B cell (primary cell): ENCODE measurements at regions not wholly inside any gene's neighbourhood (a gene's known extent, or its start where the extent isn't known, plus 50 kb on each side); places are given as distances from the start of the nearest gene placed in this dataset.

Source experiments
- ATAC-seq: fragments of 200-7000 bp; cut with Tn5 transposase; one replicate; pipeline ENCODE4 v1.10.0; 2021; ENCODE audit warnings: low read depth, mild to moderate bottlenecking, moderate number of reproducible peaks, moderate library complexity
- CTCF ChIA-PET: fragments of 350-600 bp; sonication (Branson Sonifier 250); formaldehyde crosslinking; loops from one replicate; lab custom pipeline; 2021; ENCODE audit warnings: antibody characterized with exemption, inconsistent platforms; lab: Charles Lee
- POLR2A ChIA-PET: fragments of 350-600 bp; sonication (Branson Sonifier 250); formaldehyde crosslinking; loops from one replicate; lab custom pipeline; 2021; ENCODE audit warnings: antibody characterized with exemption; lab: Charles Lee
- DNase-seq: peaks from one replicate; pipeline ENCODE4 v3.0.0; 2013
- H2AFZ ChIP-seq: 2 replicates; pipeline ENCODE4 v1.6.1; 2012; ENCODE audit warnings: mild to moderate bottlenecking, low read depth, low read length; ENCODE audit not compliant: insufficient read depth, poor library complexity, severe bottlenecking
- H3K27ac ChIP-seq, 2 donors: 1 replicate in 1 of 2; 2 replicates in 1 of 2; pipeline ENCODE4 v1.5.1; 2012 to 2013; ENCODE audit warnings: low read length in 2 of 2, mild to moderate bottlenecking in 2 of 2, moderate library complexity in 1 of 2
- H3K27me3 ChIP-seq, 4 experiments: fragments of 200-600 bp in 1 of 4; sonication (generic) in 1 of 4; replicated peaks in 1 of 4; 1 replicate in 2 of 4; 2 replicates in 2 of 4; pipeline versions ENCODE4 v1.6.1 to v1.7.0; 2013 to 2016; ENCODE audit warnings: low read length in 3 of 4, mild to moderate bottlenecking in 2 of 4, mixed read lengths in 1 of 4, moderate library complexity in 1 of 4; ENCODE audit not compliant: insufficient read depth in 4 of 4, control insufficient read depth in 3 of 4; ENCODE audit errors: control extremely low read depth in 1 of 4
- H3K36me3 ChIP-seq, 2 experiments: replicated peaks in 1 of 2; 1 replicate in 1 of 2; 2 replicates in 1 of 2; pipeline versions ENCODE4 v1.6.1 to v1.7.1; 2013; ENCODE audit warnings: low read length in 1 of 2; ENCODE audit not compliant: insufficient read depth in 2 of 2, control insufficient read depth in 1 of 2; ENCODE audit errors: control extremely low read depth in 1 of 2, extremely low read depth in 1 of 2
- H3K4me1 ChIP-seq, 2 donors: fragments of 200-600 bp in 1 of 2; sonication (generic) in 1 of 2; 1 replicate in 1 of 2; 2 replicates in 1 of 2; pipeline versions ENCODE4 v1.5.1 to v1.6.1; 2013 to 2017; ENCODE audit warnings: low read length in 2 of 2; ENCODE audit not compliant: control insufficient read depth in 2 of 2, insufficient read depth in 2 of 2
- H3K4me2 ChIP-seq: replicated peaks from 2 replicates; pipeline ENCODE3; 2012; ENCODE audit warnings: mild to moderate bottlenecking, low read depth, low read length; ENCODE audit not compliant: poor library complexity, severe bottlenecking
- H3K4me3 ChIP-seq, 5 experiments: fragments of 200-600 bp in 1 of 5; sonication (generic) in 1 of 5; 1 replicate in 3 of 5; 2 replicates in 2 of 5; pipeline versions ENCODE4 v1.5.1 to v1.7.0; 2011 to 2016; ENCODE audit warnings: low read length in 4 of 5, mild to moderate bottlenecking in 4 of 5, low read depth in 2 of 5, control low read depth in 1 of 5, moderate library complexity in 1 of 5; ENCODE audit not compliant: insufficient read depth in 1 of 5; ENCODE audit errors: control extremely low read depth in 1 of 5, extremely low read depth in 1 of 5
- H3K79me2 ChIP-seq: fragments of 200-600 bp; sonication (generic); one replicate; pipeline ENCODE4 v1.6.0; 2016; ENCODE audit warnings: low read length; ENCODE audit not compliant: control insufficient read depth, insufficient read depth
- H3K9ac ChIP-seq: fragments of 200-600 bp; sonication (generic); 2 replicates; pipeline ENCODE4 v1.6.1; 2017; ENCODE audit warnings: mild to moderate bottlenecking, low read length, moderate library complexity
- H3K9me3 ChIP-seq, 3 donors: one replicate each; pipeline versions ENCODE4 v1.6.1 to v1.7.1; 2013; ENCODE audit warnings: low read length in 2 of 3; ENCODE audit not compliant: control insufficient read depth in 2 of 3, insufficient read depth in 1 of 3; ENCODE audit errors: control extremely low read depth in 1 of 3
- H4K20me1 ChIP-seq: 2 replicates; pipeline ENCODE4 v1.6.0; 2012; ENCODE audit warnings: mild to moderate bottlenecking, low read length; ENCODE audit not compliant: insufficient read depth, control insufficient read depth, poor library complexity, severe bottlenecking
- H3K27ac Mint-ChIP-seq: one replicate; pipeline ENCODE4 v1.8.0; 2021; ENCODE audit warnings: mixed read lengths
- H3K27me3 Mint-ChIP-seq: one replicate; pipeline ENCODE4 v1.8.0; 2021; ENCODE audit warnings: mixed read lengths
- H3K4me1 Mint-ChIP-seq: one replicate; pipeline ENCODE4 v1.8.0; 2021; ENCODE audit warnings: mixed read lengths
- H3K4me3 Mint-ChIP-seq: one replicate; pipeline ENCODE4 v1.8.0; 2021; ENCODE audit warnings: mixed read lengths
- H3K9me3 Mint-ChIP-seq: one replicate; pipeline ENCODE4 v1.8.0; 2022; ENCODE audit warnings: mixed read lengths; ENCODE audit not compliant: insufficient read depth
- EZH2 ChIP-seq: IDR thresholded peaks from 2 replicates; pipeline ENCODE4 v1.6.1; 2012; ENCODE audit warnings: borderline replicate concordance, low read depth, mild to moderate bottlenecking, moderate library complexity, low read length; ENCODE audit not compliant: insufficient read depth, poor library complexity, severe bottlenecking
- WGBS: methylation state at CpG from one replicate; pipeline ENCODE4 v1.1.5; 2013; ENCODE audit warnings: missing lambda C conversion rate; ENCODE audit not compliant: insufficient coverage; 5-methylcytosine and 5-hydroxymethylcytosine counted together
- intact Hi-C: fragments of 100-400 bp; cut with micrococcal nuclease; formaldehyde crosslinking; loops from one replicate; pipeline ENCODE4 v1.10.0; 2022
- TF ChIP-seq, protein P1 (sequence below): fragments of 200-600 bp; IDR thresholded peaks from one replicate; pipeline ENCODE4 v1.8.0; 2022; ENCODE audit warnings: antibody characterized with exemption, mild to moderate bottlenecking

GRCh38 chr2:30372826-30373225 is 74.2 kb upstream of the LCLAT1 start:
- Histone ChIP-seq H2AFZ (no peak overlapping the region), H3K27ac (no peak overlapping the region), H3K4me3 (no peak overlapping the region), H3K4me2 (no peak overlapping the region), H3K9ac (no peak overlapping the region), H4K20me1 (no peaks in the 10 kb centered on the region), H3K79me2 (no peaks in the 10 kb centered on the region), H3K4me1 (peaks cover 6 to 7% of the 10 kb centered on the region in 2 donors), H3K36me3 (no peaks in the 10 kb centered on the region), H3K27me3 (no peaks in the 10 kb centered on the region), H3K9me3 (no peaks in the 10 kb centered on the region)
- POLR2A ChIA-PET = interaction anchor here (1.1 kb wide), 1 partner anchor 13 kb away, joined by 3 read pairs; no protein-coding TSS in a partner anchor
- no peaks in the 10 kb centered on the region for H3K9me3 Mint-ChIP-seq
- peaks cover 14% of the 10 kb centered on the region for H3K4me1 Mint-ChIP-seq
- no peak for DNase-seq
- no peak for TF ChIP-seq EZH2
- TF ChIP-seq, protein P1, sequence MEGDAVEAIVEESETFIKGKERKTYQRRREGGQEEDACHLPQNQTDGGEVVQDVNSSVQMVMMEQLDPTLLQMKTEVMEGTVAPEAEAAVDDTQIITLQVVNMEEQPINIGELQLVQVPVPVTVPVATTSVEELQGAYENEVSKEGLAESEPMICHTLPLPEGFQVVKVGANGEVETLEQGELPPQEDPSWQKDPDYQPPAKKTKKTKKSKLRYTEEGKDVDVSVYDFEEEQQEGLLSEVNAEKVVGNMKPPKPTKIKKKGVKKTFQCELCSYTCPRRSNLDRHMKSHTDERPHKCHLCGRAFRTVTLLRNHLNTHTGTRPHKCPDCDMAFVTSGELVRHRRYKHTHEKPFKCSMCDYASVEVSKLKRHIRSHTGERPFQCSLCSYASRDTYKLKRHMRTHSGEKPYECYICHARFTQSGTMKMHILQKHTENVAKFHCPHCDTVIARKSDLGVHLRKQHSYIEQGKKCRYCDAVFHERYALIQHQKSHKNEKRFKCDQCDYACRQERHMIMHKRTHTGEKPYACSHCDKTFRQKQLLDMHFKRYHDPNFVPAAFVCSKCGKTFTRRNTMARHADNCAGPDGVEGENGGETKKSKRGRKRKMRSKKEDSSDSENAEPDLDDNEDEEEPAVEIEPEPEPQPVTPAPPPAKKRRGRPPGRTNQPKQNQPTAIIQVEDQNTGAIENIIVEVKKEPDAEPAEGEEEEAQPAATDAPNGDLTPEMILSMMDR = no peak
- no peaks in the 10 kb centered on the region for H3K27me3 Mint-ChIP-seq
- no peak for ATAC-seq
- peak overlapping the region; percentile 27 for H3K27ac Mint-ChIP-seq
- no peak overlapping the region for H3K4me3 Mint-ChIP-seq
- CTCF ChIA-PET = interaction anchor here (0.6 to 1.2 kb wide), 4 partner anchors 32 to 333 kb away, joined by 3 to 4 read pairs (median 3); no protein-coding TSS in a partner anchor
- intact Hi-C loops = no loop called here

DNA sequence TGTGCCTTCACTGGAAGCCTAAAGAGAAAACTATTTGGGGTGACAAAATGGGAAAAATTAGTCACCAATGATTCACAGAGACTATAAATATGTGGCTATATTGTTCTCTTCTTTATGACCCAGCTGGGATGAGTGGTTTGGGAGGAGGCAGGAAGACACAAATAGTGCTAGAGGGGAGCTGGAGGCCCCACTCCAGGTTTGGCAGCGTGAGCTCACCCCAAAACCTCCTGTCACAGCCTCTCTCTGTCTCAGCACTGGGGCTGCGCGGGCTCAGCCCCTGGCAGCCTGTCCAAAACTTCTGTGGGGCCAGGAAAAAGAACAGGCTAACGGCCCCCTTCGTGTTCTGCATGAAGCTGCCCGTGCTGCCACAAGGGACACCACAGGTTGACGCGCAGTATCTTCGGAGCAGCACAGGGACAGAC is 73.2 kb upstream of the LCLAT1 start:
- H3K9ac ChIP-seq = no peak overlapping the region
- no peaks in the 10 kb centered on the region for H3K36me3 ChIP-seq
- ATAC-seq = no peak
- DNase-seq = no peak
- H2AFZ ChIP-seq = no peak overlapping the region
- ChIA-PET CTCF (interaction anchor here (1.2 kb wide), 1 partner anchor 48 kb away, joined by 4 read pairs; no protein-coding TSS in a partner anchor), POLR2A (interaction anchor here (0.7 kb wide), 1 partner anchor 1466 kb away, joined by 3 read pairs; no protein-coding TSS in a partner anchor)
- H3K4me3 ChIP-seq = no peak overlapping the region
- no peaks in the 10 kb centered on the region for H3K79me2 ChIP-seq
- no peaks in the 10 kb centered on the region for H4K20me1 ChIP-seq
- H3K4me1 Mint-ChIP-seq = peaks cover 14% of the 10 kb centered on the region
- WGBS = 100% methylated on average over 9 of the region's 9 CpGs
- H3K9me3 Mint-ChIP-seq = no peaks in the 10 kb centered on the region
- no peak overlapping the region for H3K4me2 ChIP-seq
- H3K27ac ChIP-seq = no peak overlapping the region
- H3K9me3 ChIP-seq = no peaks in the 10 kb centered on the region
- H3K27ac Mint-ChIP-seq = no peak overlapping the region
- intact Hi-C loops = no loop called here
- no peaks in the 10 kb centered on the region for H3K27me3 ChIP-seq
- TF ChIP-seq EZH2 = no peak
- TF ChIP-seq, protein P1 = no peak
- H3K4me3 Mint-ChIP-seq = no peak overlapping the region
- H3K4me1 ChIP-seq = peaks cover 6 to 7% of the 10 kb centered on the region in 2 donors
- no peaks in the 10 kb centered on the region for H3K27me3 Mint-ChIP-seq
